SJSA1 (cell line): ENCODE measurements at regions not wholly inside any gene's neighbourhood (a gene's known extent, or its start where the extent isn't known, plus 50 kb on each side); places are given as distances from the start of the nearest gene placed in this dataset.

Experiments used
- DNase-seq, 2 experiments: peaks; one replicate each; pipeline ENCODE4 v3.0.0-alpha.2; 2015 to 2020; ENCODE audit warnings: low spot score in 2 of 2, low read depth in 1 of 2
- H3K27ac ChIP-seq: fragments of 250-450 bp; sonication (Bioruptor Pico); 2 replicates; pipeline ENCODE4 v1.5.1; 2020; ENCODE audit warnings: mild to moderate bottlenecking, moderate library complexity
- H3K27me3 ChIP-seq: fragments of 250-450 bp; sonication (Bioruptor Pico); replicated peaks from 2 replicates; pipeline ENCODE4 v1.5.1; 2020; ENCODE audit warnings: mild to moderate bottlenecking, moderate library complexity
- H3K36me3 ChIP-seq: fragments of 250-450 bp; sonication (Bioruptor Pico); 2 replicates; pipeline ENCODE4 v1.5.1; 2020; ENCODE audit warnings: mild to moderate bottlenecking
- H3K4me1 ChIP-seq: fragments of 250-450 bp; sonication (Bioruptor Pico); replicated peaks from 2 replicates; pipeline ENCODE4 v1.6.1; 2021; ENCODE audit warnings: mild to moderate bottlenecking
- H3K4me3 ChIP-seq: fragments of 250-450 bp; sonication (Bioruptor Pico); 2 replicates; pipeline ENCODE4 v1.5.1; 2020; ENCODE audit warnings: mild to moderate bottlenecking
- H3K9me3 ChIP-seq: fragments of 250-450 bp; sonication (Bioruptor Pico); replicated peaks from 2 replicates; pipeline ENCODE4 v1.5.1; 2020; ENCODE audit warnings: mild to moderate bottlenecking

DNA sequence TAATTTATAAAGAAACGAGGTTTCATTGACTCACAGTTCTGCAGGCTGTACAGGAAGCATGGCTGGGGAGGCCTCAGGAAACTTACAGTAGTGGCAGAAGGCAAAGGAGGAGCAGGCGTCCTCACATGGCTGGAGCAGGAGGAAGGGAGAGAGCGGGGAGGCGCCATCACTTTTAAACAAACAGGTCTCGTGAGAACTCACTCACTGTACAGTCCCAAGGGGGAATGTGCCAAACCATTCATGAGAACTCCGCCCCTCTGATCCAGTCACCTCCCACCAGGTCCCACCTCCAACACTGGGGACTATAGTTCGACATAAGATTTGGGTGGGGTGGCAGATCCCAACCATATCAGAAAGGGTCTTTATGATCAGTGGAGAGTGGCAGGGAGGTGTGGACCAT is 392.4 kb upstream of the TNRC6C start:
- H3K9me3 ChIP-seq: no peaks in the 10 kb centered on the region; the same call in 1 of the 2 replicates
- H3K4me1 ChIP-seq: 0 out of 2 replicates have a peak, but pooled peaks cover 3% of the 10 kb centered on the region
- peaks cover 21% of the 10 kb centered on the region for H3K27me3 ChIP-seq
- no peak for DNase-seq
- H3K36me3 ChIP-seq: no peaks in the 10 kb centered on the region
- H3K4me3 ChIP-seq: no peak overlapping the region
- H3K27ac ChIP-seq: no peak overlapping the region

DNA sequence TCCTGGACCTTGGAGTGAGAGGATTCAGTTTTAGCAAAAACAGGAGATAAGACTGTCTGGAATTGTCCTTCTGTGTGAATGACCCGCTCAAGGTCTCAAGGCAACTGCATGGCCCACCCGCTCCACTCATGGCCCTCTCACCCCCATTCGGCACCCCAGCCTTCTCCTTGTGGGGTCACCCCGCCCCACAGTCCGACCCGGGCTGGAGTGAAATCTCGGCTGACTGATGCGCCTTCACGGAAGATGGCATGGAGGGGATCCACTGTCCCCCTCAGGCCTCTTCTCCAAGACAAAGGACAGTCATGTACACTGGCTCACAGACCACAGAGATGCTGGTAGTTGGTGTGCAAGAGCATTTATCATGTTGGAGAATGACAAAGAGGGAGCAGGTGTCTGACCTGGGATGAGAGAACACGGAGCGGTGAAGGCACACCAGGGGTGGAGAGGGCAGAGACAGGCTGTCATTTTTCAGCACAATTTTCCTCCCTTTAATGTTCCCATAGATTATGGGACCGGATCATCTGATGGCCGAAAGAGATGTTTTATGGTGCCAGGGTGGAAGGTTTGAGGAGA is 391.9 kb upstream of the TNRC6C start:
- DNase-seq: no peak
- Histone ChIP-seq H3K27me3 (peaks cover 25% of the 10 kb centered on the region), H3K4me1 (0 out of 2 replicates have a peak, but pooled peaks cover 3% of the 10 kb centered on the region), H3K4me3 (no peak overlapping the region), H3K9me3 (no peaks in the 10 kb centered on the region; the same call in 1 of the 2 replicates), H3K36me3 (no peaks in the 10 kb centered on the region), H3K27ac (no peak overlapping the region)

- Histone ChIP-seq H3K36me3 (no peaks in the 10 kb centered on the region), H3K27me3 (peaks cover 36% of the 10 kb centered on the region), H3K4me3 (no peak overlapping the region), H3K27ac (no peak overlapping the region), H3K4me1 (0 out of 2 replicates have a peak, but pooled peaks cover 3% of the 10 kb centered on the region), H3K9me3 (no peaks in the 10 kb centered on the region; the same call in 1 of the 2 replicates)
- DNase-seq: no peak
Observed at GRCh38 chr17:77568540-77568939, 390.0 kb upstream of the TNRC6C start.

DNA sequence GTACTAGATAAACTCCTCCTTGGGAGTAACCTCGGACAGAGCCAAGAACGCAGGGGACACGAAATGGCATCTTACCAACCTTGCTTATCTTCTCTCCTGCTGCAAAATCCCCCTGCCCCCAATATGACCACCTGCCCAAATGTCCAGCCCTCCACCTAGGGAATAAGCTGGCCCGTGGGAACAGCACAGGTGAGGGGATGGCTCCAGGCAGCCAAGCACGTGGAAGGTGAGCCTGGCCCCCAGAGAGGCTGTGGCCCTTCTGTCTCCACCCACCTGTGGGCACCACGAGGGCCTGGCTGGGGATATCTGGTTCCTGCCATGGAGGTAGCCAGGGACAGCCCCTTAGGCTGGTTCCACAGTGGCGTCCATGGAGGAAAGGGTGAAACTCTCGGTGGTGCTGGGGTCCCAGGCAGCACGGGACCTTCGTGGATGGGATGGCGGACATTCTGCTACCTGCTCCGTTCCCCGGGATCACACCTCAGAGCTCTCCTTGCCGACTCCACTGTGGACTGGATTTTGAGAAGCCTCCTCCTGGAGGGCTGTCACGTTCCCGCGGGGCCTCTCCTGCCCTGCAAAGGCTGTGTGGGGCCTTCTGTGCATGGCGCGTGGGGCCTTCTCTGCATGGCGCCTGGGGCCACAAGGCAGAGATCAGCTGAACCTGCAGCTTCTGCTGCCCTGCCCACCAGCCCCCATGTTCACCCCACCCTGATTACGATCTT is 388.5 kb upstream of the TNRC6C start:
- H3K27me3 ChIP-seq: peaks cover 41% of the 10 kb centered on the region
- 0 out of 2 replicates have a peak, but pooled peaks cover 3% of the 10 kb centered on the region for H3K4me1 ChIP-seq
- no peaks in the 10 kb centered on the region for H3K36me3 ChIP-seq
- no peaks in the 10 kb centered on the region; the same call in 1 of the 2 replicates for H3K9me3 ChIP-seq
- H3K4me3 ChIP-seq: no peak overlapping the region
- no peak for DNase-seq
- H3K27ac ChIP-seq: no peak overlapping the region

- Histone ChIP-seq H3K9me3 (no peaks in the 10 kb centered on the region; the same call in 1 of the 2 replicates), H3K36me3 (no peaks in the 10 kb centered on the region), H3K4me3 (no peak overlapping the region), H3K27ac (no peak overlapping the region), H3K4me1 (0 out of 2 replicates have a peak, but pooled peaks cover 3% of the 10 kb centered on the region), H3K27me3 (peaks cover 44% of the 10 kb centered on the region)
- no peak for DNase-seq
Observed at GRCh38 chr17:77570565-77570898, 388.0 kb upstream of the TNRC6C start.

DNA sequence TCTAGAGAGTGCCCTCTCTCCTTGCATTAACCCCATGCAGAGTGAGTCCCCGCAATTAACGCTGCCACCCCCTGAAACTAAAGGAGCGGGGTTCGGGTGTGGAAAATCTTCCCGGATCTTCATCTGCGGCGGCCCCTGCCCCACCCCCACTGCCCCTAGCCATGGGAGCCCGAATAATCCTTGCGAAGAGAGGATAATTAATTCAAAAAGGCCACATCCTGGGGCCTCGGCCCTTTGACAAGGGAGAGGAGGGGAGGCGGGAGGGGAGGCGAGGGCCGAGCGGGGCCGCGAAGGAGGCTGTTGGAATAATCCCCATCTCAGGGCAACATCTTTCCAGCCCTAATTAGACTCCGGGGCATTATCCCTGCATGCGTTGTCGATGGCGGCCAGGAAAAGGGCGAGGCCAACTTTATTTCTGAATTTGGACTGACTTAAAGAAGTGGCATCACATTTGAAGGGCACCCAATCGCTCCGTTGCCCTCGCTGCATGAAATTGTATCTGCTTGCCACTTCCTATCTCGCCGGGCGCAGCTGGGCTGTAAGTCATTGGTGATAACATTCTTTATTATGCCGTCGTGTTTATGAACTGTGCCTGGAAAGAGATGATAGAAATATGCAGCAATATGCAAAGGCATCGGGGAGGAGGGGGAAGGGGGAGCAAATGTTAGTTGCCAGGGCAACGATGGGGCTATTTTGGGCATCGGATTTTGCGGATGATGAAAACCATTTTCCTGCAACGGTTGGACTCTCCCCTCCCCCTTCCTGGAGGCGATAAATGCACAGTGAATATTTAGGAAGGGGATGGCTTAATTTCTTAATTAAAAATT is 387.1 kb upstream of the TNRC6C start:
- no peak for DNase-seq
- H3K4me1 ChIP-seq: no peaks in the 10 kb centered on the region
- no peaks in the 10 kb centered on the region; the same call in 1 of the 2 replicates for H3K9me3 ChIP-seq
- H3K27ac ChIP-seq: no peak overlapping the region
- H3K4me3 ChIP-seq: no peak overlapping the region
- no peaks in the 10 kb centered on the region for H3K36me3 ChIP-seq
- peaks cover 37% of the 10 kb centered on the region for H3K27me3 ChIP-seq

DNA sequence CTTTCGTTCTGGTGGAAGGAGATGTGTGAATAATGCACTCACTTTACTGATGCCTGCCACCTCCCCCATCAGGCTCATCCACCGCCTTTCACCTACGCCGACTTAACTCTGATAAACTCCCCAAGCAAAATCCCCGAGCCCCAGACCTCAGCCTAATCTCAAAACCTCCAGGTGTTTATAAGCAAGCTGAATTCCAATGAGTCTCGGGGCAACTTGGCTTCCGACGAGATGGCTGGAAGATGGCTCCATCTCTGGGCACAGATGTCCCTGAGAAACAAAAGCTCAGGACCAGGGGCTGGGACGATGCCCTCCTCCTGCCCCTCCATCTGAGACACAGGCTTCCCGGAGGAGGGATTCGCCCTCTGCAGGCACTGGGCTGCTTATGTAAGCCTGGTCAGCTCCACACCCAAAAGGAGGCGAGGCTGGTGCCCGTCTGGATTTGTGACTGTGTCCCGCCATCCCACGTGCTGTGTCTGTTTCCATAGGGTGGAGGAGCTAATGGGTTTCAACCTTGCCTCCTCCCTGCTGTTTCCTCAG is 386.4 kb upstream of the TNRC6C start:
- no peaks in the 10 kb centered on the region for H3K36me3 ChIP-seq
- H3K27me3 ChIP-seq: peaks cover 29% of the 10 kb centered on the region
- H3K4me1 ChIP-seq: no peaks in the 10 kb centered on the region

GRCh38 chr17:77572851-77573250 is 385.7 kb upstream of the TNRC6C start:
- no peaks in the 10 kb centered on the region for H3K4me1 ChIP-seq

More for the DNA sequence above, 386.4 kb upstream of the TNRC6C start:
- no peak for DNase-seq
- no peak overlapping the region for H3K27ac ChIP-seq
- no peak overlapping the region for H3K4me3 ChIP-seq
- H3K9me3 ChIP-seq: no peaks in the 10 kb centered on the region; the same call in 1 of the 2 replicates

DNA sequence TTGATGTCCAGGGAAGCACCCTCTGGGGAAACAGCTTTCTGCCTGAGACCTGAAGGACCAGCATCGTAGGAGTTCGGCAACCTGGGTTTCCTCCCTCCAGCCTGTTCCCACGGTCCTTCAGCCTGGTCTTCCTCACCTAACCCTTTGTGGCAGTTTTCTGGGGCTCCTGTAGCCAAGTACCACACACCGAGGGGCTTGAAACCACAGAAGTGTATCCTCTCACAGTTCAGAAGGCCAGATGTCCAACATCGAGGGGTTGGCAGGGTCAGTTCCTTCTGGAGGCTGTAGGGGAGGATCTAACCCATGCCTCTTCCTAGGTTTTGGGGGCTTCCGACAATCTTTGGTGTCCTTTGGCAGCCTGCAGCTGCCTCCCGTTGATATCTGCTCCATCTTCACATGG is 381.0 kb upstream of the TNRC6C start:
- no peak for DNase-seq
- Histone ChIP-seq H3K27me3 (peaks cover 18% of the 10 kb centered on the region), H3K36me3 (no peaks in the 10 kb centered on the region), H3K4me3 (no peak overlapping the region), H3K27ac (no peak overlapping the region), H3K4me1 (no peaks in the 10 kb centered on the region), H3K9me3 (no peaks in the 10 kb centered on the region)

More at GRCh38 chr17:77572851-77573250, 385.7 kb upstream of the TNRC6C start:
- no peak for DNase-seq
- no peak overlapping the region for H3K4me3 ChIP-seq
- H3K27ac ChIP-seq: no peak overlapping the region
- no peaks in the 10 kb centered on the region for H3K9me3 ChIP-seq
- peaks cover 29% of the 10 kb centered on the region for H3K27me3 ChIP-seq
- no peaks in the 10 kb centered on the region for H3K36me3 ChIP-seq

DNA sequence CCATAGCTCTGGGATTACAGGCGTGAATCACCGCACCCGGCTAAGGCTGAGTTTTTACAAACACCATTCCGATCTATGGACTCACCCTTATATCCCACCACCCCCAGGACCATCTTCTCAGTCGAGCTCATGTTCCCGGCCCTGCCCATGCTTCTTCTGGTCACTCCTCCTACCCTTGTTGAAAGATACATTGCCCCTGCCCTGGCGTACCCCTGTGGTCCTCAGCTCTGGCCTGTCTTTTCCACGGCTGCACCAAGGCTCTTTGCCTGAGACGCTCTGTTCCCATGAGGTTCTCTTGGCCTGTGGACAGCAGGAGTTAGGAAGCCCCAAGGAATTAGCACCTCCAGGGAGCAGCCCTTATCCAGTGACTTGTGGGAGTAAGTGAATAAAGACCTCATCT is 379.4 kb upstream of the TNRC6C start:
- Histone ChIP-seq H3K4me3 (no peak overlapping the region), H3K27me3 (peaks cover 10% of the 10 kb centered on the region), H3K27ac (no peak overlapping the region), H3K9me3 (no peaks in the 10 kb centered on the region), H3K36me3 (no peaks in the 10 kb centered on the region), H3K4me1 (no peaks in the 10 kb centered on the region)
- no peak for DNase-seq

DNA sequence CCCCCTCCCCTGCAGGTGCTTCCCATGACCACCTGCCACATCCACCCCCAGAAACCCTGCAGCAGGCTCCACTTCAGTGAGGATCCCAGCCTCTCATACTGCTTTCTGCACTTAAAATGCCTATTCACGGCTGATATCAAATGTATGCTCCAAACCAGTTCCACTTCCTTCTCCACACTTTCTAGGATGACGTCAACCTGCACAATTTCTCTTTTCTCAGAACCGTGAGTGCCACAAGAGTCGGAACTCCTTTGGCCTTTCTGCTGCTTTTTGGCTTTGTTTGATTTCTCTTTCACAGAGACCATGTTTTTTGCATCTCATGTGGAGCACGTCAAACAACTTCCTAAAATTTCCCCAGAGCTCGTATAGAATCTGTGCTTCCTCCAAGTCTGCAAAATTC is 378.8 kb upstream of the TNRC6C start:
- Histone ChIP-seq H3K27ac (no peak overlapping the region), H3K4me3 (no peak overlapping the region), H3K27me3 (peaks cover 10% of the 10 kb centered on the region), H3K36me3 (no peaks in the 10 kb centered on the region), H3K9me3 (no peaks in the 10 kb centered on the region), H3K4me1 (no peaks in the 10 kb centered on the region)
- DNase-seq: no peak

DNA sequence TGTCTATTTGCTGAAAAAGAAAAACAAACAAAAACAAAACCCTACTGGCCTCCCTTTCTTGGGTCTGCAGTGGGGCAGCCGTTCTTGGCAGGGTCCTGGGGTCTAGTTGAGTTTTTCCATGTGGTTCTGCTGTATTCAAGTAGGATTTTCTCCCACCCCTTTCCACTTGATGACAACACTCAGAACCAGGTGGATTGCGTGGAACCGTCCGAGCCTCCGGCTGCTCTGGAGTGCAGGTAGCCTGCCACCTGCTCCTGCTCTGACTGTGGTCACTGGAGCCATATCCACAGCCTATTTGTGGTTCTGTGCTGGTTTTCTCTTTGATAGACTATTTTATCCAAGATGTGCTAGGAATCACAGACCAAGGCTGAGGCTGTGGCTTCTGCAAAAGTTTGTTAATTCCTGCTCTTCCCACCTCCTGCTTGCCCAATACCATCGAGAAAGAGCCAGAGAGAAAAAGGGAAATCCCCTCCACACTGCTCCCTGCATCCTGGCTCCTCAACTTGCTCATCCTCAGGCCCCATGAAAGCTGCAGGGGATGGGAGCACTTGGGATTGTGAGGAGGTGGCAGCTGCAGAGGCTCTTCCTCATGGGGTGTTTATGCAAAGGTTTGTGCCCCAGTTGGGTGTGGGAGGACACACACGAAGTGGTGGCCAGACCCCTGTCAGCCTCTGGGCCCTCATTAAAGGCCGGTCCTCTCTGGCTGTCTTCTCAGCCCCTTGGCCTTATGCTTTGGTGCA is 377.8 kb upstream of the TNRC6C start:
- no peaks in the 10 kb centered on the region for H3K4me1 ChIP-seq
- H3K4me3 ChIP-seq: no peak overlapping the region
- no peak overlapping the region for H3K27ac ChIP-seq
- H3K36me3 ChIP-seq: no peaks in the 10 kb centered on the region
- no peak for DNase-seq
- H3K9me3 ChIP-seq: no peaks in the 10 kb centered on the region
- peaks cover 4% of the 10 kb centered on the region; the same call in 1 of the 2 replicates for H3K27me3 ChIP-seq

DNA sequence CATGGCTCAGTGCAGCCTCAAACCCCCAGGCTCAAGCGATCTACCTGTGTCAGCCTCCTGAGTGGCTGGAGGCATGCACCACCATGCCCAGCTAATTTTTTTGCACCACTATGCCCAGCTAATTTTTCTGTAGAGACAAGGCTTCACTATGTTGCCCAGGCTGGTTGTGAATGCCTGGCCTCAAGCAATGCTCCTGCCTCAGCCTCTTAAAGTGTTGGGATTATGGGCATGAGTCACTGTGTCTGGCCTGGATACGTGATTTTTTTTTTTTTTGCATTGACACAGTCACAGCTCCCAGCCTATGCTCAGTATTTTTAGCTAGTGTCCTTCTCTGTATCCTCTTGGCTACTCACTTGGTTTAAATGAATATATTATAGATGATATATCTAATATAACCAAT is 377.0 kb upstream of the TNRC6C start:
- Histone ChIP-seq H3K4me1 (no peaks in the 10 kb centered on the region), H3K27ac (no peak overlapping the region), H3K36me3 (no peaks in the 10 kb centered on the region), H3K27me3 (peaks cover 4% of the 10 kb centered on the region; the same call in 1 of the 2 replicates), H3K4me3 (no peak overlapping the region), H3K9me3 (no peaks in the 10 kb centered on the region)
- no peak for DNase-seq
